Mammary epithelial cell (primary cell): ENCODE measurements at regions not wholly inside any gene's neighbourhood (a gene's known extent, or its start where the extent isn't known, plus 50 kb on each side); places are given as distances from the start of the nearest gene placed in this dataset.

ENCODE experiments used
- CTCF ChIP-seq, 2 donors: IDR thresholded peaks in 1 of 2; conservative IDR thresholded peaks in 1 of 2; 2 replicates each; pipeline ENCODE4 v1.5.1; 2011 to 2012; ENCODE audit warnings: inconsistent platforms in 2 of 2, low read length in 2 of 2, mild to moderate bottlenecking in 2 of 2, control low read depth in 1 of 2, low read depth in 1 of 2; ENCODE audit not compliant: insufficient read depth in 1 of 2; ENCODE audit errors: extremely low read depth in 1 of 2
- EZH2 ChIP-seq: IDR thresholded peaks from 2 replicates; pipeline ENCODE4 v1.6.1; 2012; ENCODE audit warnings: low read length, inconsistent platforms, borderline replicate concordance

GRCh38 chr10:36354633-36355032 is 712.5 kb upstream of the FZD8 start:
- TF ChIP-seq CTCF (conservative IDR thresholded peaks at IDR 0.05 in 1 of 2, IDR thresholded peaks at IDR 0.05 in 1 of 2; ENCODE audit: extremely low read depth in 1 of 2, insufficient read depth in 1 of 2, low read depth in 1 of 2, low read length in 2 of 2), result no peak
- no peak for TF ChIP-seq EZH2
